ENCODE measurements at regions not wholly inside any gene's neighbourhood (a gene's known extent, or its start where the extent isn't known, plus 50 kb on each side); places are given as distances from the start of the nearest gene placed in this dataset.

DNA sequence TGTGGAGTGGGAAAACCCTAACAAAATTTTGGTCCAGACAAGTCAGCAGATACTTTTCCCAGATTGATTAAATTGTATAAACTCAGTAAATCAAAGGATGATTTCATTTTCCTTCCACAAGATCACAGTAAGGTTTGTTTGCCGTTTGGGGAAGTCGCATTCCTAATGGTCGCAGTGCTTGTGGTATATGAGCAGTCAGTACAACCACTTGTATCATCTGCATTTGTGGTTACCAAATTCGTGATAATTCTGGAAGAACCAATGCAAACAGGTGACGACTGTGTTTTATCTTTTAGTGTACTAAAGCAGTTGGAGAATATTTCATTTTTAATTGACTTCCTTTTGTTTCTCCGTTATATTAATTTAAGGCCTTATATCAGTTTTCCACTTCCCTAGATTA lies 100.0 kb upstream of the CNTN6 start:
- no peak overlapping the region for H3K27ac ChIP-seq (ENCODE audit: control insufficient read depth, insufficient read depth)
- POLR2A ChIA-PET, result no interaction called here

More for the DNA sequence above, 100.0 kb upstream of the CNTN6 start:
- TF ChIP-seq TCF3 (IDR thresholded peaks at IDR 0.05; ENCODE audit: borderline replicate concordance, insufficient read depth, low read depth, low read length) (no peak), SIX5 (IDR thresholded peaks at IDR 0.05; ENCODE audit: low read depth, low read length, severe bottlenecking) (no peak), SMC3 (IDR thresholded peaks at IDR 0.05; ENCODE audit: borderline replicate concordance, low read length) (no peak), POU2F2 (IDR thresholded peaks at IDR 0.05; ENCODE audit: borderline replicate concordance, low read depth, low read length) (no peak), WRNIP1 (IDR thresholded peaks at IDR 0.05; ENCODE audit: borderline replicate concordance, low read depth, low read length) (no peak), POLR2AphosphoS5 (IDR thresholded peaks at IDR 0.05; ENCODE audit: low read length) (no peak), ATF7 (IDR thresholded peaks at IDR 0.05; ENCODE audit: low read depth) (no peak), CBX3 (IDR thresholded peaks at IDR 0.05; ENCODE audit: borderline replicate concordance, low read depth) (no peak), PML (IDR thresholded peaks at IDR 0.05; ENCODE audit: low read length) (no peak), IRF5 (IDR thresholded peaks at IDR 0.05; ENCODE audit: borderline replicate concordance) (no peak), USF1 (IDR thresholded peaks at IDR 0.05; ENCODE audit: borderline replicate concordance, extremely low read length, insufficient read depth, low read depth, low read length) (no peak), TBL1XR1 (IDR thresholded peaks at IDR 0.05; ENCODE audit: low read depth, low read length) (no peak), ZBTB40 (IDR thresholded peaks at IDR 0.05; ENCODE audit: borderline replicate concordance) (no peak), CEBPB (IDR thresholded peaks at IDR 0.05; ENCODE audit: borderline replicate concordance in 1 of 2, low read depth in 2 of 2, low read length in 2 of 2) (no peak), ETV6 (conservative IDR thresholded peaks at IDR 0.05 in 1 of 2, IDR thresholded peaks at IDR 0.05 in 1 of 2; ENCODE audit: borderline replicate concordance in 1 of 2, low read depth in 1 of 2) (no peak)
- TF ChIP-seq, protein P1, sequence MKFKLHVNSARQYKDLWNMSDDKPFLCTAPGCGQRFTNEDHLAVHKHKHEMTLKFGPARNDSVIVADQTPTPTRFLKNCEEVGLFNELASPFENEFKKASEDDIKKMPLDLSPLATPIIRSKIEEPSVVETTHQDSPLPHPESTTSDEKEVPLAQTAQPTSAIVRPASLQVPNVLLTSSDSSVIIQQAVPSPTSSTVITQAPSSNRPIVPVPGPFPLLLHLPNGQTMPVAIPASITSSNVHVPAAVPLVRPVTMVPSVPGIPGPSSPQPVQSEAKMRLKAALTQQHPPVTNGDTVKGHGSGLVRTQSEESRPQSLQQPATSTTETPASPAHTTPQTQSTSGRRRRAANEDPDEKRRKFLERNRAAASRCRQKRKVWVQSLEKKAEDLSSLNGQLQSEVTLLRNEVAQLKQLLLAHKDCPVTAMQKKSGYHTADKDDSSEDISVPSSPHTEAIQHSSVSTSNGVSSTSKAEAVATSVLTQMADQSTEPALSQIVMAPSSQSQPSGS (IDR thresholded peaks at IDR 0.05; ENCODE audit: low read length), result no peak
- no peak overlapping the region for H2AFZ ChIP-seq (ENCODE audit: control insufficient read depth, low read depth, low read length)
- no peak overlapping the region for H3K4me3 ChIP-seq
- intact Hi-C loops (cut with micrococcal nuclease; ENCODE audit: unreplicated experiment), result no loop called here
- 2% methylated on average over 6 of the region's 6 CpGs for WGBS (ENCODE audit: insufficient coverage, insufficient replicate concordance, low lambda C conversion rate, missing lambda C conversion rate)
- ChIA-PET RAD21 (ENCODE audit: unreplicated experiment) (no interaction called here), CTCF (no interaction called here), SMC1A (ENCODE audit: uncharacterized antibody, unreplicated experiment) (no interaction called here)
- H3K4me2 ChIP-seq (ENCODE audit: control insufficient read depth, insufficient read depth), result no peak overlapping the region
- no peaks in the 10 kb centered on the region for H4K20me1 ChIP-seq (ENCODE audit: control insufficient read depth, insufficient read depth)
- no peaks in the 10 kb centered on the region for H3K4me1 ChIP-seq (ENCODE audit: control insufficient read depth, insufficient read depth, low read length)
- in situ Hi-C loops (cut with MboI), result no loop called here
- no peak for ATAC-seq
- no peaks in the 10 kb centered on the region for H3K79me2 ChIP-seq (ENCODE audit: control insufficient read depth, insufficient read depth, low read length)
- no peak for FAIRE-seq
- DNase-seq (ENCODE audit: low read depth, low spot score), result no peak
- no peaks in the 10 kb centered on the region for H3K36me3 ChIP-seq (ENCODE audit: control insufficient read depth in 2 of 2, insufficient read depth in 2 of 2, low read length in 1 of 2)
- H3K27me3 ChIP-seq (replicated peaks in 1 of 2; ENCODE audit: control insufficient read depth in 2 of 2, insufficient read depth in 2 of 2, low read length in 1 of 2), result no peaks in the 10 kb centered on the region
- no TSS peak for BruUV-seq (replicated peaks)
- no peaks in the 10 kb centered on the region for H3K9me3 ChIP-seq (replicated peaks; ENCODE audit: control insufficient read depth, insufficient read depth, low read length)
- no peak overlapping the region for H3K9ac ChIP-seq (ENCODE audit: control insufficient read depth, insufficient read depth, low read length)

Measured in GM12878 (cell line).